Liver (tissue), 8 donors: ENCODE measurements at regions not wholly inside any gene's neighbourhood (a gene's known extent, or its start where the extent isn't known, plus 50 kb on each side); places are given as distances from the start of the nearest gene placed in this dataset.

Experiments
- DNase-seq: peaks from one replicate; pipeline ENCODE4 v3.0.0-alpha.2; 2017; ENCODE audit warnings: low spot score
- H3K27ac ChIP-seq, 2 donors: one replicate each; pipeline ENCODE4 v1.7.0; 2013; ENCODE audit warnings: inconsistent platforms in 2 of 2, low read length in 2 of 2, control low read depth in 1 of 2, low read depth in 1 of 2, mild to moderate bottlenecking in 1 of 2
- H3K27me3 ChIP-seq, 4 donors: one replicate each; pipeline versions ENCODE4 v1.6.1 to v1.7.0; 2013; ENCODE audit warnings: low read length in 3 of 4, inconsistent platforms in 1 of 4, mild to moderate bottlenecking in 1 of 4, moderate library complexity in 1 of 4; ENCODE audit not compliant: control insufficient read depth in 4 of 4, insufficient read depth in 4 of 4
- H3K36me3 ChIP-seq, 4 donors: one replicate each; pipeline versions ENCODE4 v1.6.1 to v1.7.0; 2013; ENCODE audit warnings: low read length in 3 of 4, mild to moderate bottlenecking in 3 of 4, low read depth in 1 of 4, moderate library complexity in 1 of 4; ENCODE audit not compliant: control insufficient read depth in 4 of 4, insufficient read depth in 3 of 4
- H3K4me1 ChIP-seq, 4 donors: one replicate each; pipeline versions ENCODE4 v1.6.1 to v1.7.0; 2013; ENCODE audit warnings: low read length in 3 of 4, mild to moderate bottlenecking in 3 of 4, moderate library complexity in 1 of 4; ENCODE audit not compliant: control insufficient read depth in 4 of 4, insufficient read depth in 4 of 4
- H3K4me3 ChIP-seq, 3 donors: one replicate each; pipeline versions ENCODE4 v1.6.1 to v1.7.0; 2013; ENCODE audit warnings: low read length in 3 of 3, control low read depth in 1 of 3, low read depth in 1 of 3, mild to moderate bottlenecking in 1 of 3
- H3K9ac ChIP-seq, 2 donors: one replicate each; pipeline ENCODE4 v1.7.0; 2013; ENCODE audit warnings: low read length in 2 of 2, mild to moderate bottlenecking in 2 of 2, moderate library complexity in 2 of 2, control low read depth in 1 of 2, low read depth in 1 of 2
- H3K9me3 ChIP-seq, 4 donors: one replicate each; pipeline versions ENCODE4 v1.6.1 to v1.7.0; 2013; ENCODE audit warnings: low read length in 3 of 4; ENCODE audit not compliant: control insufficient read depth in 4 of 4
- ATF3 ChIP-seq: IDR thresholded peaks from 2 replicates; pipeline ENCODE4 v1.6.1; 2016; ENCODE audit warnings: antibody characterized with exemption
- CTCF ChIP-seq: fragments of 150-350 bp; IDR thresholded peaks from 2 replicates; pipeline ENCODE4 v1.5.1; 2017; ENCODE audit warnings: improper control_type of control experiment, low read depth, low read length; ENCODE audit not compliant: missing input control
- EGR1 ChIP-seq, 2 donors: IDR thresholded peaks; 2 replicates each; pipeline ENCODE4 v1.6.1; 2016 to 2018; ENCODE audit warnings: antibody characterized with exemption in 2 of 2, low read depth in 2 of 2
- FOXA1 ChIP-seq: IDR thresholded peaks from 2 replicates; pipeline ENCODE4 v1.6.1; 2016; ENCODE audit warnings: antibody characterized with exemption
- FOXA2 ChIP-seq: IDR thresholded peaks from 2 replicates; pipeline ENCODE4 v1.6.1; 2016; ENCODE audit warnings: antibody characterized with exemption
- GABPA ChIP-seq, 2 donors: IDR thresholded peaks in 1 of 2; conservative IDR thresholded peaks in 1 of 2; 2 replicates each; pipeline ENCODE4 v1.6.1; 2016; ENCODE audit warnings: antibody characterized with exemption in 2 of 2, mild to moderate bottlenecking in 1 of 2, moderate library complexity in 1 of 2
- HNF4A ChIP-seq, 2 donors: conservative IDR thresholded peaks; 2 replicates each; pipeline ENCODE4 v1.6.1; 2016; ENCODE audit warnings: antibody characterized with exemption in 2 of 2, mild to moderate bottlenecking in 2 of 2
- HNF4G ChIP-seq: IDR thresholded peaks from 2 replicates; pipeline ENCODE4 v1.6.1; 2016; ENCODE audit warnings: antibody characterized with exemption
- JUND ChIP-seq, 2 donors: IDR thresholded peaks; 2 replicates each; pipeline ENCODE4 v1.6.1; 2016; ENCODE audit warnings: antibody characterized with exemption in 2 of 2
- MAX ChIP-seq: IDR thresholded peaks from 2 replicates; pipeline ENCODE4 v1.6.1; 2016; ENCODE audit warnings: antibody characterized with exemption
- RAD21 ChIP-seq, 2 donors: IDR thresholded peaks; 2 replicates each; pipeline ENCODE4 v1.6.1; 2016; ENCODE audit warnings: antibody characterized with exemption in 2 of 2, mild to moderate bottlenecking in 2 of 2
- REST ChIP-seq: IDR thresholded peaks from 2 replicates; pipeline ENCODE4 v1.6.1; 2016; ENCODE audit warnings: antibody characterized with exemption, mild to moderate bottlenecking
- RXRA ChIP-seq, 2 donors: IDR thresholded peaks; 2 replicates each; pipeline ENCODE4 v1.6.1; 2017 to 2018; ENCODE audit warnings: antibody characterized with exemption in 2 of 2, mild to moderate bottlenecking in 1 of 2
- SP1 ChIP-seq: IDR thresholded peaks from 2 replicates; pipeline ENCODE4 v1.6.1; 2018; ENCODE audit warnings: antibody characterized with exemption, mild to moderate bottlenecking
- TAF1 ChIP-seq: conservative IDR thresholded peaks from 2 replicates; pipeline ENCODE4 v1.6.1; 2016; ENCODE audit warnings: antibody characterized with exemption, mild to moderate bottlenecking
- YY1 ChIP-seq: IDR thresholded peaks from 2 replicates; pipeline ENCODE4 v1.6.1; 2016; ENCODE audit warnings: antibody characterized with exemption, mild to moderate bottlenecking
- ZBTB33 ChIP-seq: IDR thresholded peaks from 2 replicates; pipeline ENCODE4 v1.6.1; 2016; ENCODE audit warnings: antibody characterized with exemption
- WGBS: extraction: QIAGEN DNeasy Blood & Tissue Kit; methylation state at CpG from one replicate; pipeline ENCODE4 v1.1.7; 2013; 5-methylcytosine and 5-hydroxymethylcytosine counted together
- donor health status: healthy.
- donor health status: healthy.
- donor health status: healthy.
- donor health status: healthy.
- donor health status: healthy.

GRCh38 chr1:56340977-56341376, 238.4 kb downstream of the PLPP3 start:
- Histone ChIP-seq H3K4me1 (no peaks in the 10 kb centered on the region), H3K27me3 (no peaks in the 10 kb centered on the region), H3K4me3 (no peak overlapping the region), H3K9ac (no peak overlapping the region), H3K27ac (no peak overlapping the region), H3K9me3 (no peaks in the 10 kb centered on the region), H3K36me3 (no peaks in the 10 kb centered on the region)
- no peak for DNase-seq
- TF ChIP-seq TAF1: no peak

- no peak for DNase-seq
- WGBS: 95% methylated on average over 6 of the region's 6 CpGs
- H3K27ac ChIP-seq: no peak overlapping the region
- no peaks in the 10 kb centered on the region for H3K27me3 ChIP-seq
- no peaks in the 10 kb centered on the region for H3K4me1 ChIP-seq
- no peak for TF ChIP-seq HNF4A (conservative IDR thresholded peaks at IDR 0.05)
- no peak for TF ChIP-seq CTCF
- no peak for TF ChIP-seq EGR1 (IDR thresholded peaks at IDR 0.05; ENCODE audit: low read depth in 2 of 2)
- no peak for TF ChIP-seq ZBTB33
- no peak for TF ChIP-seq RAD21 (IDR thresholded peaks at IDR 0.05)
- no peak for TF ChIP-seq HNF4G
- TF ChIP-seq JUND (IDR thresholded peaks at IDR 0.05): no peak
- TF ChIP-seq FOXA1: no peak
- TF ChIP-seq SP1: no peak
- no peak for TF ChIP-seq TAF1
- no peak for TF ChIP-seq MAX
- TF ChIP-seq YY1: no peak
- H3K9ac ChIP-seq: no peak overlapping the region
- no peaks in the 10 kb centered on the region for H3K9me3 ChIP-seq
- H3K36me3 ChIP-seq: no peaks in the 10 kb centered on the region
- H3K4me3 ChIP-seq: no peak overlapping the region
Observed at GRCh38 chr1:56339786-56340465, 239.4 kb downstream of the PLPP3 start.

- Histone ChIP-seq H3K9ac (no peak overlapping the region), H3K36me3 (no peaks in the 10 kb centered on the region), H3K9me3 (no peaks in the 10 kb centered on the region), H3K27ac (no peak overlapping the region), H3K27me3 (no peaks in the 10 kb centered on the region), H3K4me1 (peaks cover 0 to 3% (median 0%) of the 10 kb centered on the region in 4 donors), H3K4me3 (no peak overlapping the region)
- TF ChIP-seq JUND (IDR thresholded peaks at IDR 0.05): no peak
- TF ChIP-seq ATF3: no peak
- no peak for TF ChIP-seq TAF1
- no peak for TF ChIP-seq GABPA (IDR thresholded peaks at IDR 0.05 in 1 of 2, conservative IDR thresholded peaks at IDR 0.05 in 1 of 2)
- no peak for TF ChIP-seq ZBTB33
- TF ChIP-seq RXRA (IDR thresholded peaks at IDR 0.05): no peak
- no peak for TF ChIP-seq REST
- no peak for TF ChIP-seq EGR1 (IDR thresholded peaks at IDR 0.05; ENCODE audit: low read depth in 2 of 2)
- no peak for TF ChIP-seq HNF4G
- TF ChIP-seq HNF4A (conservative IDR thresholded peaks at IDR 0.05): no peak
- no peak for TF ChIP-seq SP1
- TF ChIP-seq YY1: no peak
- TF ChIP-seq FOXA2: no peak
- WGBS: 90% methylated on average over 1 of the region's 1 CpG
- no peak for DNase-seq
Observed at GRCh38 chr1:56339093-56339492, 240.3 kb downstream of the PLPP3 start.
